Stimulated activated naive CD8-positive, alpha-beta T cell treated with anti-CD3 and anti-CD28 coated beads, Interleukin-15, Interleukin-2, amounts not matched to agents 100 ng/mL and 50 ng/mL, for 24 hours (primary cell): ENCODE measurements at regions not wholly inside any gene's neighbourhood (a gene's known extent, or its start where the extent isn't known, plus 50 kb on each side); places are given as distances from the start of the nearest gene placed in this dataset.

Experiments
- H3K27ac Mint-ChIP-seq: one replicate; pipeline ENCODE4 v1.8.0; 2021; ENCODE audit warnings: mild to moderate bottlenecking, mixed read lengths
- H3K27me3 Mint-ChIP-seq: one replicate; pipeline ENCODE4 v1.8.0; 2021; ENCODE audit warnings: mixed read lengths
- H3K36me3 Mint-ChIP-seq: one replicate; pipeline ENCODE4 v1.8.0; 2021; ENCODE audit warnings: low read depth, mixed read lengths
- H3K4me1 Mint-ChIP-seq: one replicate; pipeline ENCODE4 v1.8.0; 2021; ENCODE audit warnings: low read depth, mixed read lengths
- H3K4me3 Mint-ChIP-seq: one replicate; pipeline ENCODE4 v1.8.0; 2021; ENCODE audit warnings: mild to moderate bottlenecking, mixed read lengths
- H3K9me3 Mint-ChIP-seq: one replicate; pipeline ENCODE4 v1.8.0; 2021; ENCODE audit warnings: mixed read lengths

- peaks cover 4% of the 10 kb centered on the region for H3K27me3 Mint-ChIP-seq
- H3K4me1 Mint-ChIP-seq: no peaks in the 10 kb centered on the region
- H3K27ac Mint-ChIP-seq: no peak overlapping the region
- H3K4me3 Mint-ChIP-seq: no peak overlapping the region
- no peaks in the 10 kb centered on the region for H3K9me3 Mint-ChIP-seq
- no peaks in the 10 kb centered on the region for H3K36me3 Mint-ChIP-seq
These were observed 275.2 kb upstream of the EDNRB start for GRCh38 chr13:78193846-78194245.

GRCh38 chr13:78192716-78193115 is 274.1 kb upstream of the EDNRB start:
- Mint-ChIP-seq H3K9me3 (no peaks in the 10 kb centered on the region), H3K36me3 (no peaks in the 10 kb centered on the region), H3K4me3 (no peak overlapping the region), H3K27me3 (peaks cover 7% of the 10 kb centered on the region), H3K4me1 (no peaks in the 10 kb centered on the region), H3K27ac (no peak overlapping the region)

- Mint-ChIP-seq H3K9me3 (no peaks in the 10 kb centered on the region), H3K4me1 (no peaks in the 10 kb centered on the region), H3K36me3 (no peaks in the 10 kb centered on the region), H3K27ac (no peak overlapping the region), H3K4me3 (no peak overlapping the region), H3K27me3 (peaks cover 7% of the 10 kb centered on the region)
These were observed 271.7 kb upstream of the EDNRB start for GRCh38 chr13:78190296-78190695.

DNA sequence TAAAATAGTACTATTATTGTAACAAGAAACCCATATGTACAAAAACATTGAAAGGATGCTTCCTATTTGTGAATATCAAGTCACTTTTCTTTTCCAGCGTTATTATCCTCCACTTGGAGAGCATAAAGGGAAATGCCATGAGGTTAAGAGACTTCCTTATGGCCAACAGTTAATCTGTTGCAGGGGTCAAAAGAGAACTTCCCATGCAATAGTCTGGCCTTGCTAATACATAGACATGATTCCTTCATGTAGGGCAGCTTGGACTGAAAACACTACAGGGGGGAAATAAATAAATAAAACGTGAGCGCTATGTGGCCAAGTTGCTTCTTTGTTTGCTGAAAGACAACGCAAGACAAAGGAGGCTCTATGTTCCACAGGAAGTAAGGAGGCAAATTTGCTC is 269.1 kb upstream of the EDNRB start:
- Mint-ChIP-seq H3K27ac (no peak overlapping the region), H3K9me3 (no peaks in the 10 kb centered on the region), H3K4me1 (no peaks in the 10 kb centered on the region), H3K27me3 (peaks cover 7% of the 10 kb centered on the region), H3K4me3 (no peak overlapping the region), H3K36me3 (no peaks in the 10 kb centered on the region)

DNA sequence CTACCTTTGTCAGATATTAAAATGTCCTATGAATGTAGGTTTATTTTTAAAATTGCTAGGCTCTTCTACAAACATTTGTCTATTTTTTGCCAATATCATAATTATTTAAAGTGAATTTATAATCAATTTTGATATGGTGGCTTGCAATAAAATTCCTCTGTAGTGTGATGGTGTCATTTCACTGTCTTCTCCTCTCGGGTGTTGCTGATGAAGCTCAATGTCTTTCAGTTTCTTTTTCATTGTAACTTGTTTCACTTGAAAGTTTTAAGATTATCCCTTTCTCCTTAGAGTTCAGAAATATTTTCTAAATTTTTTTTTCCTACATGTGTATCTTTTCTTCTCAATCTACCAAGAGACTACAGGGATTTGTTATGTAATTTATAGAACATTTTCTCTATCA is 267.1 kb upstream of the EDNRB start:
- H3K27ac Mint-ChIP-seq: no peak overlapping the region
- H3K9me3 Mint-ChIP-seq: no peaks in the 10 kb centered on the region
- H3K4me1 Mint-ChIP-seq: no peaks in the 10 kb centered on the region
- no peaks in the 10 kb centered on the region for H3K36me3 Mint-ChIP-seq
- peaks cover 7% of the 10 kb centered on the region for H3K27me3 Mint-ChIP-seq
- H3K4me3 Mint-ChIP-seq: no peak overlapping the region

- Mint-ChIP-seq H3K36me3 (no peaks in the 10 kb centered on the region), H3K27ac (no peak overlapping the region), H3K4me3 (no peak overlapping the region), H3K9me3 (no peaks in the 10 kb centered on the region), H3K4me1 (no peaks in the 10 kb centered on the region), H3K27me3 (peaks cover 7% of the 10 kb centered on the region)
These were observed 265.1 kb upstream of the EDNRB start for GRCh38 chr13:78183732-78184131.

GRCh38 chr13:78182813-78183212 is 264.2 kb upstream of the EDNRB start:
- H3K27ac Mint-ChIP-seq: no peak overlapping the region
- no peaks in the 10 kb centered on the region for H3K36me3 Mint-ChIP-seq
- H3K27me3 Mint-ChIP-seq: peaks cover 4% of the 10 kb centered on the region
- no peaks in the 10 kb centered on the region for H3K4me1 Mint-ChIP-seq
- no peaks in the 10 kb centered on the region for H3K9me3 Mint-ChIP-seq
- no peak overlapping the region for H3K4me3 Mint-ChIP-seq

DNA sequence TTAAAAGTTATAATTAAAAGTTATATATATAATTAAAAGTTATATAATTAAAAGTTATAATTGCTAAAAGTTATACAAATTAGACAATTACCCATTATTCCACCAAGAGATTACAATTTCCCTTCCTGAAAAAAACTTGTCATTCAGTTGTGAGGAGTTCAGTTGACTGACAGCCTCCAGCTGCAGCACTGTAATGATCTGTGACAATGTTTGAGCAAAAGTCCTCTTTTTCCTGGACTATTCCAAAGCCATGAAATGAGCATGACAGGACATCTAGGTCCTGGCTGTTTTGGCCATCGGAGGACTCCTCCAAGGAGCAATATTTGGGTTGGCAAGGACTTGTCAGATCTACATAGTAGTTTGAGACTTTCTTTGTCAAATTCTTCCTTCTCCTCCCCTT is 258.7 kb upstream of the EDNRB start:
- Mint-ChIP-seq H3K27me3 (peaks cover 4% of the 10 kb centered on the region), H3K27ac (no peak overlapping the region), H3K4me1 (no peaks in the 10 kb centered on the region), H3K4me3 (no peak overlapping the region), H3K9me3 (no peaks in the 10 kb centered on the region), H3K36me3 (no peaks in the 10 kb centered on the region)

DNA sequence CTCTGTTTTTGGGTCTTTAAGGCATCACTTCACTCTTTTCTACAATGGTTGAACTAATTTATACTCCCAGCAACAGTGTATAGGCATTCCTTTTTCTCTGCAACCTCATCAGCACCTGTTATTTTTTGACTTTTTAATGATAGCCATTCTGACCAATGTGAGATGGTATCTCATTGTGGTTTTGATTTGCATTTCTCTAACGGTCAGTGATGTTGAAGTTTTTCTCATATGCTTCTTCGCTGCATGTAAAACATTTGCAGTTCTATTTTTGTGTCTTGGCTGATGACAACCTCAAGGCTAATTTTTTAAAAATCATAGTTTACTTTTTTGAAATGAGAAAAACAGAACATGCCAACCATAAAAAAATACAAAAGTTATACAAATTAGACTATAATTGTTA is 258.2 kb upstream of the EDNRB start:
- Mint-ChIP-seq H3K4me3 (no peak overlapping the region), H3K27ac (no peak overlapping the region), H3K9me3 (no peaks in the 10 kb centered on the region), H3K4me1 (no peaks in the 10 kb centered on the region), H3K36me3 (no peaks in the 10 kb centered on the region), H3K27me3 (peaks cover under 1% of the 10 kb centered on the region)

GRCh38 chr13:78169386-78169785 is 250.8 kb upstream of the EDNRB start:
- Mint-ChIP-seq H3K36me3 (no peaks in the 10 kb centered on the region), H3K4me3 (no peak overlapping the region), H3K27me3 (no peaks in the 10 kb centered on the region), H3K9me3 (no peaks in the 10 kb centered on the region), H3K4me1 (no peaks in the 10 kb centered on the region), H3K27ac (no peak overlapping the region)

- H3K27ac Mint-ChIP-seq: no peak overlapping the region
- H3K4me3 Mint-ChIP-seq: no peak overlapping the region
- H3K27me3 Mint-ChIP-seq: no peaks in the 10 kb centered on the region
- H3K36me3 Mint-ChIP-seq: no peaks in the 10 kb centered on the region
- H3K4me1 Mint-ChIP-seq: no peaks in the 10 kb centered on the region
- H3K9me3 Mint-ChIP-seq: no peaks in the 10 kb centered on the region
These were observed 250.3 kb upstream of the EDNRB start for GRCh38 chr13:78168981-78169380.

- no peak overlapping the region for H3K27ac Mint-ChIP-seq
- no peaks in the 10 kb centered on the region for H3K36me3 Mint-ChIP-seq
- H3K27me3 Mint-ChIP-seq: peaks cover 8% of the 10 kb centered on the region
- H3K4me3 Mint-ChIP-seq: no peak overlapping the region
- H3K4me1 Mint-ChIP-seq: peaks cover 5% of the 10 kb centered on the region
- no peaks in the 10 kb centered on the region for H3K9me3 Mint-ChIP-seq
These were observed 242.6 kb upstream of the EDNRB start for GRCh38 chr13:78161266-78161665.

GRCh38 chr13:78160793-78161192 is 242.2 kb upstream of the EDNRB start:
- H3K9me3 Mint-ChIP-seq: no peaks in the 10 kb centered on the region
- no peak overlapping the region for H3K27ac Mint-ChIP-seq
- H3K36me3 Mint-ChIP-seq: no peaks in the 10 kb centered on the region
- peaks cover 8% of the 10 kb centered on the region for H3K27me3 Mint-ChIP-seq
- no peak overlapping the region for H3K4me3 Mint-ChIP-seq
- H3K4me1 Mint-ChIP-seq: peaks cover 5% of the 10 kb centered on the region

DNA sequence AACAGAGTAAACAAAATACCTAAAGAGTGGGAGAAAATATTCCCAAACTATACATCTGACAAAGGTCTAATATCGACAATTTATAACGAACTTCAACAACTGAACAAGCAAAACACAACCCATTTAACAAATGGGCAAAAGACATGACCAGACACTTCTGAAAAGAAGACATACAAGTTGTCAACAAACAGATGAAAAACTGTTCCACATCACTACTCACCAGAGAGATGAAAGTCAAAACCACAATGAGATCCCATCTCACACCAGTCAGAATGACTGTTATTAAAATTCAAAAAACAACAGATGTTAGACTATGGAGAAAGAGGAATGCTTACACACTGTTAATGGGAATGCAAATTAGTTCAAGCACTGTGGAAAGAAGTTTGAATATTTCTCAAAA is 233.8 kb upstream of the EDNRB start:
- Mint-ChIP-seq H3K36me3 (no peaks in the 10 kb centered on the region), H3K9me3 (peaks cover 5% of the 10 kb centered on the region), H3K27ac (no peak overlapping the region), H3K4me1 (no peaks in the 10 kb centered on the region), H3K4me3 (no peak overlapping the region), H3K27me3 (no peaks in the 10 kb centered on the region)

GRCh38 chr13:78147905-78148304 is 229.3 kb upstream of the EDNRB start:
- Mint-ChIP-seq H3K27ac (no peak overlapping the region), H3K4me3 (no peak overlapping the region), H3K9me3 (no peaks in the 10 kb centered on the region), H3K4me1 (no peaks in the 10 kb centered on the region), H3K36me3 (no peaks in the 10 kb centered on the region), H3K27me3 (no peaks in the 10 kb centered on the region)

DNA sequence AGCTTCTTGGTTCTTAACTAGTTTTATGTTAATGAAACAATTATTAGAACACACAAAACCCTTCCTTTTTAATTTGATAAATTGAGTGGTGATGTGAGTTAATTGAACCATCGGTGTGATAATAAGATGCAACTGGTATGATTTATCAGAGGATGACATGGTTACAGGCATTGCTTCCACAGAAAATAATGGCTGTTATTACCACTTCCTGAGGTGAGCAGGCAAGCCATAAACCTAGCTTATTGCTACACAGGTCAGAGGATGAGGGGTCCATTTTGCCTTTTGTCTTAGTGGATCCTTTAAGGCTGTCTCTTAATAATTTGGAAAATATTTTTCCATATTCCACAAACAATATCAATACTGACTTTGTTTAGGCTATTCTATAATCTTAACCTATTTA is 226.6 kb upstream of the EDNRB start:
- H3K9me3 Mint-ChIP-seq: no peaks in the 10 kb centered on the region
- no peaks in the 10 kb centered on the region for H3K27me3 Mint-ChIP-seq
- H3K4me1 Mint-ChIP-seq: no peaks in the 10 kb centered on the region
- no peak overlapping the region for H3K27ac Mint-ChIP-seq
- H3K36me3 Mint-ChIP-seq: no peaks in the 10 kb centered on the region
- H3K4me3 Mint-ChIP-seq: no peak overlapping the region

DNA sequence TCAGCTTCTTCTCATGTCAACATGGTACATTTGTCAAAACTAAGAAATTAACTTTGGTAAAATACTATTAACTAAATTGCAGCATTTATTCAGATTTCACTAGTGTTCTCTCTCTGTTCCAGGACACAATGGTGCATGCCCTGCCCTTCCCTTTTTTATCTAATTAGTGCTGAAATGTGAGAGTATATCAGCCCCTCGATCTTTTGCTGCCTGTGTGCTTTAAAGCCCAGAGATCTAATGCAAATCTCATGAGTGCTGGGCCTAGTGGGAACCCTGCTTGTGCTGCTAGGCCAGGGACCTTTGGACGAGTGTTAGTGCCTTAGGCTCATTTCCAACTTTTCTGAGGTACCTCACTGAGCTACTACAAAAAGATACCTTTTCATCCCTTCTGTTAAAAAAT is 221.1 kb upstream of the EDNRB start:
- Mint-ChIP-seq H3K27ac (no peak overlapping the region), H3K4me3 (no peak overlapping the region), H3K36me3 (no peaks in the 10 kb centered on the region), H3K27me3 (no peaks in the 10 kb centered on the region), H3K4me1 (peaks cover 6% of the 10 kb centered on the region), H3K9me3 (no peaks in the 10 kb centered on the region)
